GM19467 (cell line): ENCODE measurements at regions not wholly inside any gene's neighbourhood (a gene's known extent, or its start where the extent isn't known, plus 50 kb on each side); places are given as distances from the start of the nearest gene placed in this dataset.

Source experiments
- ATAC-seq: cut with Tn5 transposase; IDR thresholded peaks from one replicate; pipeline ENCODE4 v1.9.1; 2021; ENCODE audit warnings: mild to moderate bottlenecking, moderate library complexity; ENCODE audit not compliant: unreplicated experiment

- ATAC-seq: no peak
Measured at GRCh38 chr9:31612336-31613030, 772.0 kb upstream of the ACO1 start.

DNA sequence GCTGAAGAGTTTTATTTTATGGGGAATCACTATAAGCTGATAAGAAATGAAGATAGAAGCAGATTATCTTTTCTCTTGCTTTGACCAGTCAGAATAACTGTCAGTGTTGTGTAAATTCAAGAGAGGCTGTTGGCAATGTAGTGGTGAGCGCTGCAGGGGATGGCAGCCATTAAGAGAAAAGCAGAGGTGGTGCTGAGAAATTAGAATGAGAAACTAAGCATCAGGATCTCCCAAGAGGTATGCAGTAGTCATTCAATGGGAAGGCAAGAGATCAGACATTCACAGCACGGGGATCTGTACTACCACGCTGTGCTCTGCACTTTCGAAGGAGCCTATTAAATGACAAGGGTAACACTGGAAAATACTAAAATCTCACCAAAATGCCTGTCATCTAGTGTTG, 768.5 kb upstream of the ACO1 start:
- no peak for ATAC-seq

DNA sequence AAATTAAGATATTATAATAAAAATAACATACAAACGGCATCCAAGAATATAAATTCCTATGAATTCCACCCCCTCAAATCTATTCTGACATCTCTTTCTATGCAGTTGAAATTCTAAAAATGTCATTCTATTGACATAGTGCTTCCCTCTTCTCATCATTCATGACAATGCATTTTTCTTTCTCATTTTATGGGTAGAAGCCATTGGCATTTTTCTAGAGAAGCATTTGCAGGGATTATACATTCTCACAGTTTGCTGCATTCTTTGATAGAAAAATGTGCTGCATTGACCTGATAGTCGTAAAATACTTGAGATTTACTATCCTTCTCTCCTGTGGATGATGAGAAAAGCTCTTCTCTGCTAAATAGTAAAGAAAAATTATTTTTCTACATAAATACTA, 760.9 kb upstream of the ACO1 start:
- no peak for ATAC-seq

- no peak for ATAC-seq
Measured at GRCh38 chr9:31629292-31629691, 755.2 kb upstream of the ACO1 start.

DNA sequence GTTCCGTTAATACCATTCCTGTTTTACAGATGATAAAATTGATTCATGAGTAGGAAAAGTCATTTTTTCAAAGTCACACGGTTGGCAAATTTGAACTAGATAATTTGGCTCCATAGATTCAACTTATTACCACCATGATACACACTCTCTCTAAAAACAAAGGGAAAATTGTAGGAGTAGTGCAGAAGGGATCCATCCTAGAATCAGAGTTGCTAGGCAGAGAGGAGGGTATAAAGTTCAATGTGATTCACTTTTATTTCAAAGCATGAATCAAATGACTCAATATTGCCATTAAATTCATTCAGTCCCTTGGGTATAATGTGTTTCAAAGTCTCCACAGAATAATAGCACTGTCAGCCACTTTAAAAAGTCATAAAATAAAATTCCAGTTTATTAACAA, 747.2 kb upstream of the ACO1 start:
- ATAC-seq: no peak

DNA sequence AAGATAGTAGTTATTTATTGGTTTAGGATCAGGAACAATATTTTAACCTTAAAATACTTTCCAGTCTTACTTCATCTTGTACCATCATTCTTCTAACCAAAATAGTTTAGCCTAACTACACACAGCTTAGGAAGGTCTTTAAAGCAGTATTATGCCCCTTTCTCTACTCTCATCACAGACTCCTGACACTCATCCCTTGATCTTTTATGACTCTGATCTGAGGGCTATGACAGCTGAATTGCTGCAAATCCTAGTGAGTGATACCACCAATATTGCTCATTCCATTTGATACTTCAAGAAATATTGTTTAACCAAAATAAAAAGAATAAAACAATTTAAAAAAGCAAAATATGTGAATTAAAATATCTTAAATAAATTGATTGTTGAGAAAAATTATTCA, 746.6 kb upstream of the ACO1 start:
- ATAC-seq: no peak

DNA sequence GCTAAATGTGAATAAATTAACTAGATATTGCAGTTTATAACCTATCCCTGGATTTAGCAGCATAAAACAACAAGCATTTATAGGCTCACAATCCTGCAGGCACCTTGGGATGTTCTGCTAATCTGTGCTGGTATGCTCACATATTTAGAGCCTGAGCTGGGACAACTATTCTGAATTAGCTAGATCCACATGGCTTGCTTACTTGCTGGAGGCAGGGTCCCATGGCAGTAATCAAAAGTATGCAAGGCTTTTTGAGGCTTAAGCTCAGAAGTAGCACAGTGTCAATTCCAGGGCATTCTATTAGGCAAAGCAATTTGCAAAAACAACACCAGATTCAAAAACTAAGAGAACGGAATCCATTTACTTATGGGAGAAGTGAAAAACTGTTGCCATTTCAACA, 745.0 kb upstream of the ACO1 start:
- ATAC-seq: no peak

DNA sequence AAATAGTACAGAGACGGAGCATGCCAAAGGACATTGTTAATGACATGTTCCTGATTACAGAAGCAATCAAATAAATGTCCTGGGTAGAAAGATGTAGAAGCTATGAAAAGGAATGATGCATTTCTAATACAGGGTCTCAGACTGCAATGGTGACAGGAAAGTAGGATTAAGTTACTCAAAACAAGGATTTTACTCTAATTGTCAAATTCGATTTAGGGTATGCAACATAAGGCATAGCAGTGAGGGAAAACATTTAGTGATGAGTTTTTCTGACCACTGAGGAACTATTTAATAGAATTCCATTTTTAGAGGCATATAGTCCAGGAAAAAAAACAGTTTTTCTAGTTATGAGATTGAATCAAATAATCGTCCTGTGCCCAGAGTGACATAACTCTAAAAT, 715.1 kb upstream of the ACO1 start:
- no peak for ATAC-seq

DNA sequence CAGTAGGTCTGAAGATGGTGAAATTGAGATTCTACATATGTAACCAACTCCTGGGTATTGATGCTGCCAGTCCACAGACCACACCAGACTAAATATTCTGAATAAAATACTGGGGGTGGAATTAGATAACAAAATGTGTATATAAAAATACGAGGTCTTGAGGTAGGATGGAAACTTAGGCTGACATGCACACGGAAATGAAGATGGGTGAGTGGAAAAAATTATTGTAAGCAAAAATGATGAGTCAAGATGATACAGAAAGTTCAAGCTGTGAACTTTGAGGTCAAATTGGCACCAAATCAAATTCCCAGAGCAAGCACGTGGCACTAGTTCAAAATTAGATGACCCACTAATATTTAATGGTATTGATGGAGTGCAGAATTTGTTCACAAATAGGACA, 713.4 kb upstream of the ACO1 start:
- no peak for ATAC-seq

GRCh38 chr9:31674264-31674663, 710.2 kb upstream of the ACO1 start:
- no peak for ATAC-seq

GRCh38 chr9:31677415-31677814, 707.0 kb upstream of the ACO1 start:
- no peak for ATAC-seq

DNA sequence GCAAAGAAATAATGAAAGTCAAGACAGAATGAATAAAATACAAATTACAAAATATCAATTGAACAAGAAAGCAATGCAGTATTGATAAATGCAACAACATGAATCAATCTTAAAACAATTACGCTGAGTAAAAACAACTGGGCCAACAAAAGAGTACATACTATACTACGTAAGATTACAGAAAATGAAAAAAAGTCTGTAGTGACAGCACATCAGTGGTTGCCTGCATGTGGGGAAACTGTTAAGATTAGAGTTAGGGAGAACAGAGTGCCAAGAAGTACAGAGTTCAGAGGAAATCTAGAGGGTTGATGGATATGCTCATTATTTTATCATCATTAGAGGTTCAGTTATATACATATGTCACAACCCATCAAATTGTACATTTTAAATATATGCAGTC, 706.6 kb upstream of the ACO1 start:
- ATAC-seq: no peak

DNA sequence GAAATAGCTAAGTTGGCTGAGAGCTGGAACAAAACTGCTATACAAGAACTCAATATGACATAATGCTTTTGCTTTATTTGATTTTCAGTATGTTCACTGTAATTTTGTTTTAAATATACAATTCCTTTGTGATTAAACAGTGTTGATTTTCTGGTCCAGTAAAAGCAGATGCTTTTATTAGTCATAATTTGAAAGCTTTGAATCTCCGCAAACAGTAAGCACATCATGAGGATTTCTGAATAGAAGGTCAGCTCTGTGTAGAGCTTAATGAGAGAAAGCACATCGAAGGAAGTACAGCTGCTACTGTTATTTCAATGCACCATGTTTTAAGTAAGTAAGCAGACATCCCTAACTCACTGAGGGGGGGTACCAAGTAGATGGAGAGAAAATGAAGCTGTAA, 701.3 kb upstream of the ACO1 start:
- ATAC-seq: no peak

DNA sequence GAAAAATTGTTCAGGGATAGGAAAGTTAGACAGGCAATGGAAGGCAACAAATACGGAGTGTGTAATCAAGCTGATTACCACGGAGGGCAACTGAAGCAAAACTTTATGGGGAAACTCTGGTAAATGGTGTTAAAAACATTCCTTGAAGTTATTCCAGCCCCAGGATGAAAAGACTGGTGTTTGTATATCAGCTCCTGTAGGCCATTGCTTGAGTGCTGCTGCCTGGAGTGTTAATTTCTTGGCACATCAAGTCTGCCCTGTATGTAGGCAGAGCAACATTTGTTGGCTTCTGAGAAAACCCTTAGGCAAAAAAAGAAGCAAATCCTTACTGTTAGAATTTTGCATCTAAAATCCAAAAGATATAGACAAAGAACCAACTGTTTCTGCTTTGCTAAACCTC, 686.5 kb upstream of the ACO1 start:
- ATAC-seq: no peak

- no peak for ATAC-seq
Measured at GRCh38 chr9:31699836-31700235, 684.6 kb upstream of the ACO1 start.

DNA sequence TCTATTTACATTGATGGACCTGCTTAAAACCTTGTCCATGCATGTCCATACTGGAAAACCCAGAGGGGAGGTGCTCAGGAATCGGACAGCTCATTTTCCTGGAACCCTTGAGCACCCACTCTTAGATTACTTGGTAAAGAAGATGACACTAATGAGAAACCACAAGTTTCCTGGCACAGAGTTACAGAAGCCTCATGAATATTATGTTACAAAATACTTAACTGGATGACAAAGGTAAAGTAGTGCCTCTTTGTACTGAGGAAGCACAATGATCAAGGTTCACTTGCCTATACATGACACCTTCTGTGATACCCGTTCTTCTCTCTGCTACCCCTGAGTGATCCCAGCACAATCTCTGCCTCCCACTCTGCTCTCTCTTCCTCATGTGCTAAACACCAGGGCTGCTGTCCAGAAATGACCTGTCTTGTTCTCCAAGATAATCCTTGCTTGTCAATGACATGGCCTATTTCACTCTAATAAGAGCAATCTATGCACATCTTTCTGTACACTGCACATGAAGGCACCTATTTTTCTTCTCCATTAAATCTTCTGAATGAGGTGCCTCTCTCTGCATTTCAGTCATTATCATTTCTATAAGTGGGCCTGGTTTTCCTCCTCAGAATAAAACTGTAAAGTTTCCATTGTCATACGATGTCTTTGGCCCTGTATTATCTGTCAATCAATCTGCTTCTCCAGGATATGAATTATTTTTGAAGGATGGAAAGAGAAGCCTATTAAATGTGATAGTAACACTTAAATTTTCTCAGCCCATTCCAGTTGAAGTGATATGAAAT, 684.0 kb upstream of the ACO1 start:
- ATAC-seq: no peak

GRCh38 chr9:31702957-31703356, 681.5 kb upstream of the ACO1 start:
- ATAC-seq: no peak

GRCh38 chr9:31715250-31715649, 669.2 kb upstream of the ACO1 start:
- ATAC-seq: no peak

DNA sequence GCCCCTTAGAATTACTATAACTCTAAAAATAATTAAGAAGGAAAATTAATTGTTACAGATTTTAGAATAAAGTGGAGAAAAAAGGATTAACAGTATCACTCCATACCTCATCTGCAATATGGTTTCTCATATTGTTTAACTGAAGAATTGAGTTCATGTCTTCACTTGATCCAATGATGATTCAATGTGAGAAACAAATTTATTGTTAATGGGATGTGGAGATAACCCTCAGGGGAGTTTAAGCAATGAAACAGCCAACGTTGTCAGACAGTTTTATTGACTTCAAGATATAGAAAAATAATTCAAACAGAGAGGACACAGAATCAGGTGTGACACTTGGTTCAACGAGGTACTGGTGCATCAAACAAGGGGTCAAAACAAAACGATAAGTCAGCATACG, 665.2 kb upstream of the ACO1 start:
- ATAC-seq: no peak

GRCh38 chr9:31730398-31730797, 654.0 kb upstream of the ACO1 start:
- ATAC-seq: no peak

GRCh38 chr9:31733166-31733565, 651.3 kb upstream of the ACO1 start:
- no peak for ATAC-seq

DNA sequence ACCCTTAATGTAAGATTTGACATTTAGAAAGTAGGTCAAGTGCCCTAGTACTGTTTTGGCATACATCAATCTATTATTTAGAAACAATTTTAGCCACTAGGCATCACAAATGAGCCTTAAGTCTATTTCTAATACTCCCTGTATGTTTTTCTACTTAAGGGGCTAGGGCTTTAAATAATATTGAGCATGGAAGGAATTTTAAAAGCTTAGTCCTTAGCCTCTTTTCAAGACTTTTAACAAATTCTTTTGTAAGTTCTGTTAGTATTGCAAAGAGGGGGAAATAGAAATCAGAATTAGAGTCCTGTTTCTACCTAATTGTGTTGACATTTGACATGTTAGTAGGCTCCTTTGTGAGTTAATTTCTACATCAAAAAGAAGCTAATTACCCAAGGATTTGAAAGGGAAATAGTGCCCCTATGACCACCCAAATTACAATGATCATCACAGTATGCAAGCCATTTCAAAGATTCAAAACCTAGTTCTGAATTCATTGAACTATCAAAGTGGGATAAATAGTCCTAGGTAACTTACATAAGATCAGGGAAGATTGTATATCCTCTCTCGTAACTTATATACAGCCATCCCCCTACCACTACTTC, 647.8 kb upstream of the ACO1 start:
- ATAC-seq: no peak
